Heart right ventricle (tissue), 16 donors: ENCODE measurements at regions not wholly inside any gene's neighbourhood (a gene's known extent, or its start where the extent isn't known, plus 50 kb on each side); places are given as distances from the start of the nearest gene placed in this dataset.

ENCODE experiments used
- ATAC-seq, 8 donors: fragments of 200-7000 bp; cut with Tn5 transposase; one replicate each; pipeline ENCODE4 v1.9.1; 2020; ENCODE audit warnings: mild to moderate bottlenecking in 8 of 8, moderate library complexity in 8 of 8, moderate number of reproducible peaks in 1 of 8
- DNase-seq, 2 donors: peaks; one replicate each; pipeline ENCODE4 v3.0.0-alpha.2; 2020
- H3K27ac ChIP-seq, 10 donors: fragments of 200-600 bp; sonication (generic) in 2 of 10; one replicate each; pipeline versions ENCODE4 v1.5.0 to v1.8.0; 2020 to 2022; ENCODE audit warnings: mild to moderate bottlenecking in 3 of 10
- H3K27me3 ChIP-seq, 7 donors: fragments of 200-600 bp; one replicate each; pipeline ENCODE4 v1.8.0; 2021 to 2022; ENCODE audit warnings: mild to moderate bottlenecking in 2 of 7
- H3K36me3 ChIP-seq, 9 donors: fragments of 200-600 bp; sonication (generic) in 1 of 9; one replicate each; pipeline versions ENCODE4 v1.5.0 to v1.8.0; 2020 to 2022; ENCODE audit warnings: mild to moderate bottlenecking in 2 of 9
- H3K4me1 ChIP-seq, 9 donors: fragments of 200-600 bp; sonication (generic) in 1 of 9; one replicate each; pipeline versions ENCODE4 v1.5.0 to v1.8.0; 2020 to 2022; ENCODE audit warnings: mild to moderate bottlenecking in 4 of 9
- H3K4me3 ChIP-seq, 10 donors: fragments of 200-600 bp; sonication (generic) in 2 of 10; one replicate each; pipeline versions ENCODE4 v1.5.0 to v1.8.0; 2020 to 2022; ENCODE audit warnings: mild to moderate bottlenecking in 7 of 10, moderate library complexity in 2 of 10
- H3K9me3 ChIP-seq, 11 donors: fragments of 200-600 bp in 10 of 11; sonication (generic) in 2 of 11; one replicate each; pipeline versions ENCODE4 v1.5.0 to v1.8.0; 2013 to 2022; ENCODE audit warnings: mild to moderate bottlenecking in 2 of 11, control low read depth in 1 of 11, moderate library complexity in 1 of 11
- WGBS, 2 donors: extraction: QIAGEN DNeasy Blood & Tissue Kit; methylation state at CpG; one replicate each; pipeline ENCODE4 v1.1.7; 2013; ENCODE audit warnings: inconsistent platforms in 1 of 2; 5-methylcytosine and 5-hydroxymethylcytosine counted together
- intact Hi-C, 10 donors: fragments of 100-400 bp; cut with DNase I; formaldehyde crosslinking; loops; one replicate each; pipeline versions ENCODE4 v1.11.1 to v1.14.2; 2022
- TF ChIP-seq, protein P1 (sequence below), 9 donors: fragments of 200-600 bp; sonication (generic) in 2 of 9; IDR thresholded peaks; one replicate each; pipeline versions ENCODE4 v1.5.0 to v1.8.0; 2021 to 2022; ENCODE audit warnings: antibody characterized with exemption in 9 of 9, mild to moderate bottlenecking in 5 of 9, moderate library complexity in 1 of 9
- donor health status: Arrhythmogenic right ventricular cardiomyopathy.
- donor health status: ischemic (EF 13 %, LVEDD 7.1; RV severe dilation, severe dysfunction).
- donor health status: healthy with polysubstance abuse.
- donor health status: DM: no; HTN: yes; CAD: no.
- donor health status: DM: no; HTN: no; CAD: no.
- donor health status: ischemic (EF 25% LVEDD 6.9; RV normal size, moderate dysfunction).
- donor health status: ischemic (EF 25% LVEDD 5.7; RV mildly dilated, moderate dysfunction).
- donor health status: healthy.
- donor health status: DM: yes; HTN: yes; CAD: no.
- donor health status: Ischemic cardiomyopathy.
- donor health status: ischemic (EF 35%, LVEDD 5.7; RV mildly dilated, moderate dysfunction).
- donor health status: nonischemic (EF 11% LVEDD 7.7; RV severe dilation, severe dysfunction).
- donor health status: DM: yes; HTN: yes; CAD: no.
- donor health status: PGD.
- donor health status: ischemic (EF 29% LVEDD 5.4; RV normal size, mild dysfunction).
- donor health status: nonischemic (EF 23%, LVEDD 6.1; RV moderate dilation, normal function).

DNA sequence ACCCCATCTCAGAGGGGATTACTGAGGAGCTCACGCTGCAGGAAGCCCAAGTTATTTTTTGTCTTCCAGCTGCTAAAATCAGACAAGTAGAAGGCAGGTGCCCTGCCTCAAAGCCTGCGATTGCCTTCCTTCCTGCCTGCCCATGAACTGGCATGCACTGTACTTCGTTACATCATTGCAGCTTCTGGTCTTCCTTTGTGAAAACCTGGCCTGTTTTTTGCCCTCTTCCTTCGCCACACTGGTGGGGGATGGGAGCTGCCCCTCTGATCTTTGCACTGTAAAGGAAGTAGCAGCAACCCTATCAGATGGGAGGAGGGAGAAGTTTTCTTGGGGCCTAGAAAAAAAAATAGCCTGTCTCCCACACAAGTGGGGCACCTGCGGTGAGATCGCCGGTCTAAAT is 1098.7 kb downstream of the BCL11B start:
- 37 to 39% methylated on average over 7 of the region's 7 CpGs for WGBS, 2 donors
- no peak for DNase-seq
- Histone ChIP-seq H3K4me3 (no peak overlapping the region), H3K27ac (peak overlapping the region in 1 of 10 donors; percentile 65), H3K27me3 (peaks cover 0 to 5% (median 0%) of the 10 kb centered on the region in 7 donors), H3K36me3 (no peaks in the 10 kb centered on the region), H3K9me3 (peaks cover 0 to 5% (median 0%) of the 10 kb centered on the region in 11 donors), H3K4me1 (peaks cover 0 to 3% (median 0%) of the 10 kb centered on the region in 9 donors)
- intact Hi-C loops, result no loop called here
- peak in 2 of 8 donors; percentile 31 to 38 for ATAC-seq
- TF ChIP-seq, protein P1, sequence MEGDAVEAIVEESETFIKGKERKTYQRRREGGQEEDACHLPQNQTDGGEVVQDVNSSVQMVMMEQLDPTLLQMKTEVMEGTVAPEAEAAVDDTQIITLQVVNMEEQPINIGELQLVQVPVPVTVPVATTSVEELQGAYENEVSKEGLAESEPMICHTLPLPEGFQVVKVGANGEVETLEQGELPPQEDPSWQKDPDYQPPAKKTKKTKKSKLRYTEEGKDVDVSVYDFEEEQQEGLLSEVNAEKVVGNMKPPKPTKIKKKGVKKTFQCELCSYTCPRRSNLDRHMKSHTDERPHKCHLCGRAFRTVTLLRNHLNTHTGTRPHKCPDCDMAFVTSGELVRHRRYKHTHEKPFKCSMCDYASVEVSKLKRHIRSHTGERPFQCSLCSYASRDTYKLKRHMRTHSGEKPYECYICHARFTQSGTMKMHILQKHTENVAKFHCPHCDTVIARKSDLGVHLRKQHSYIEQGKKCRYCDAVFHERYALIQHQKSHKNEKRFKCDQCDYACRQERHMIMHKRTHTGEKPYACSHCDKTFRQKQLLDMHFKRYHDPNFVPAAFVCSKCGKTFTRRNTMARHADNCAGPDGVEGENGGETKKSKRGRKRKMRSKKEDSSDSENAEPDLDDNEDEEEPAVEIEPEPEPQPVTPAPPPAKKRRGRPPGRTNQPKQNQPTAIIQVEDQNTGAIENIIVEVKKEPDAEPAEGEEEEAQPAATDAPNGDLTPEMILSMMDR (IDR thresholded peaks at IDR 0.05), result no peak

DNA sequence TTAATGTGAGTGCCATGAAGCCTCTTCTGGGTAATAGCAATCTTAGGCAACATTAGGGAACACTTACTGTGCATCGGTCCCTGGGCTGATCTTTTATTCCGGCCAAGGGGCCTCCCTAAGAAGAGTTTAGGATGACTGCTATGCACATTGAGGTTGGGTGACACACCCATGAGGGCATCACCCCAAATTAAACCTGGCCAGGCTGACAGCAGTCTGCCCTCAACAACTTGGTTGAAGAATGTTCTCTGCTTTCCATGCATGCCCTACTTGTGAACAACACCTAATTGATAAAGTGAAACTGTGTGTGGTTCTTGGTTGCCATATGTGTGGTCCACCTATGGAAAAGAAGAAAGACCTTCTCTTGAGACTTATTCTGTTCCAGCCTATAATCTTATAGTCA is 1098.0 kb downstream of the BCL11B start:
- Histone ChIP-seq H3K4me1 (peaks cover 0 to 3% (median 0%) of the 10 kb centered on the region in 9 donors), H3K27me3 (peaks cover 0 to 5% (median 0%) of the 10 kb centered on the region in 7 donors), H3K27ac (peak overlapping the region in 1 of 10 donors; percentile 65), H3K9me3 (peaks cover 0 to 2% (median 0%) of the 10 kb centered on the region in 11 donors), H3K4me3 (no peak overlapping the region), H3K36me3 (no peaks in the 10 kb centered on the region)
- WGBS, 2 donors, result 53 to 64% methylated on average over 2 of the region's 2 CpGs
- DNase-seq (no peak), ATAC-seq (no peak)
- intact Hi-C loops, result no loop called here
- TF ChIP-seq, protein P1 (IDR thresholded peaks at IDR 0.05), result no peak

DNA sequence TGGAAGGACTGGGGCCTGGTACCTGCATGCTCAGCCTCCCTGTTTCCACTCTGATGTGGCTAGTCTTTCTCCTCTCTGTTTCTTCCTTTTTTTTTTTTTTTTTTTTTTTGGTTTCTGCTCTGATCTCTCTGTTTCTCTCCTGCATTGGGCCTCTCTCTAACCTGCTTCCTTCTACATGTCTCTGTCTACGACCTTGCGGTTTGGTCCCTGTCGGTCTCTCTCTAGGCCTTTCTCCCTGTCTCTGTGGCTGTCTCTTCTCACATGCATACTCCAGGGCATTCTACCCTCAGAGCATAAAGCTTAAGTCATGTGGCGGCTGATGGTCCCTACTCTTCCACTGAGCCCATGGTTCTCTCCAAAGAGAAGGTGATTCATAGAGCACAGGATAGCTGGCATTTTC is 1096.6 kb downstream of the BCL11B start:
- H3K27me3 ChIP-seq, result peaks cover 0 to 5% (median 0%) of the 10 kb centered on the region in 7 donors
- DNase-seq, result no peak
- intact Hi-C loops, result no loop called here
- 93 to 94% methylated on average over 4 of the region's 4 CpGs for WGBS, 2 donors
- H3K4me3 ChIP-seq, result no peak overlapping the region
- H3K36me3 ChIP-seq, result no peaks in the 10 kb centered on the region
- peak overlapping the region in 1 of 10 donors; percentile 60 for H3K27ac ChIP-seq
- peaks cover 0 to 3% (median 0%) of the 10 kb centered on the region in 9 donors for H3K4me1 ChIP-seq
- TF ChIP-seq, protein P1 (IDR thresholded peaks at IDR 0.05), result no peak
- no peaks in the 10 kb centered on the region for H3K9me3 ChIP-seq
- no peak for ATAC-seq

DNA sequence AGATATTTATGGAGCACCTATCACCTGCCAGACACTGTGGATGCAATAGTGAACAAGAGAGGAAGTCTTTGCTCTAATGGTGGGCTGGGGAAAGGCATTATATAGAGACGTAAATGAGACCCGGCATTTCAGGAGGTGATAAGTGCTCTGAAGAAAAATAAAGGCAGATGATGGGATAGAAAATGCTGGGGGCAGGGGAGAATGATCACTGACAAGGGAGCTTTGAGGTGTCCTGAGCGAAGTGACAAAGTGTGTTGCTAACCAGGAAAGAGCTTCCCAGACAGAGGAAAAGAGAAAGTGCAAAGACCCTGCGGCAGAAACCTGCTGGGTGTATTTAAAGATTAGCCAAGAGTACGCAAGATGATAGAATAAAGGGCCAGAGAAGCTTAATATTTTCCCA is 1096.1 kb downstream of the BCL11B start:
- no peaks in the 10 kb centered on the region for H3K9me3 ChIP-seq
- WGBS, 2 donors, result 71 to 80% methylated on average over 5 of the region's 5 CpGs
- peaks cover 0 to 5% (median 1%) of the 10 kb centered on the region in 7 donors for H3K27me3 ChIP-seq
- DNase-seq, result no peak
- TF ChIP-seq, protein P1 (IDR thresholded peaks at IDR 0.05), result no peak
- intact Hi-C loops, result no loop called here
- H3K27ac ChIP-seq, result no peak overlapping the region
- H3K36me3 ChIP-seq, result no peaks in the 10 kb centered on the region
- no peak overlapping the region for H3K4me3 ChIP-seq
- ATAC-seq, result no peak
- H3K4me1 ChIP-seq, result peaks cover 0 to 3% (median 0%) of the 10 kb centered on the region in 9 donors
